Stromal cell of bone marrow (primary cell): ENCODE measurements at regions not wholly inside any gene's neighbourhood (a gene's known extent, or its start where the extent isn't known, plus 50 kb on each side); places are given as distances from the start of the nearest gene placed in this dataset.

Experiments
- DNase-seq: peaks from one replicate; pipeline ENCODE4 v3.0.0-alpha.2; 2012; ENCODE audit warnings: low read depth

DNA sequence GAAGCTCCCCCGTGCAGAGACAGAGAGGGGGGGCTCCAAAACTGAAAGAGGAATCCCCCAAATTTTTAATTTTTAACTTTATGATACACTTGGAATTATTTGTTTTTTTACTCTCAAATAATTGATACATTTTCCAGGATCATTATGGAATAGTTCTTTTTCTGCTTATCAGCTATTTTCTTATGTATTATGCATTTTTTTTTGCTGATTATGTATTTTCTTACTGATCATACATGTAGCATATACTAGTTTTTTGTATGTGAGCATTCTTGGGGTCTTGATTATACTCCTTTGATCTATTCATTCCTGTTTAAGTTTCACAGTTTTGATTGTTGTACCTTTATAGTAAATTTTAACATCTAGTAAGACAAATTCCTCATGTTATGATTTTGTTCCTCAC lies 55.5 kb upstream of the LDHB start:
- no peak for DNase-seq

DNA sequence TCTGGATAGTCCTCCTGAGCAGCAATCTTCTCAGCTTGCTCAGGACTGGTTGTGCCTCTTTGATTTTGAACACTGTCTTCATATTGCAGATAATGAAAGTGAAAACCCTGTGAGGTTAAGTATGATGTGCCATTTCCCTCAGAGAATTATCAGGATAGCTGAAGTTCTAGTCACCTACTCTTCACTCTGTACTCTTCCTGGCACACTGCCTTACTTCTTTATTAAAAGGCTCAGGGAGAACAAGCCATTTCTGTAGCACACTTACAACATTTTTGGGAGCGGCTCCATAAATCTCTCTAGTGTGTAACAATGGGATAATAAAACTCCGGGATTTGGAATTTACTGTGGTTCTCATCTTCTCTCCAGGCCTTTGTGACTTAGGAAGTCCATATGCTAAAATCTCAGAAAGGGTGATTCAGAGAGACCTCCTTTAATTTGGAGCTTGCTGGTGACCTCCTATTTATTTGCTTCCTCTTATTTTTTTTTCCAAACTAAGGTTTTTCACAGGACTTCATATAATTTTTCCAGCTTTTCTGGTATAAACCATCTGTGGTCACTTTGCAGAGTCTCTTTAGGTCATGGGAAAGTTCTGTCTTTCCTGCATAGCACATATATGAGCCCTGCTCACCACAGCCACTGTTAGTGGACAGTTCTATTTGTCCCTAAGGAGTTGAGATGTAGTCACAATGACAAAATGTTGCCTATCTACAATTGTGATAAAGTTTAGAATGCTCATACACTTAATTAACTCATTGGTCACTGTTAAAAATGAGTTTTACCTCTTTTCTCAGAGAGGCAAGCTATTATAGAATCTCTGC lies 53.5 kb upstream of the LDHB start:
- DNase-seq = peak; percentile 3
